C1 segment of cervical spinal cord (tissue), 14 donors: ENCODE measurements at regions not wholly inside any gene's neighbourhood (a gene's known extent, or its start where the extent isn't known, plus 50 kb on each side); places are given as distances from the start of the nearest gene placed in this dataset.
A peak's percentile ranks its signal among the peaks of the same experiment; 100 is the strongest.

Source experiments
- DNase-seq, 14 donors: peaks; one replicate each; lab custom pipeline; 2025; lab: John Stamatoyannopoulos, UW

DNA sequence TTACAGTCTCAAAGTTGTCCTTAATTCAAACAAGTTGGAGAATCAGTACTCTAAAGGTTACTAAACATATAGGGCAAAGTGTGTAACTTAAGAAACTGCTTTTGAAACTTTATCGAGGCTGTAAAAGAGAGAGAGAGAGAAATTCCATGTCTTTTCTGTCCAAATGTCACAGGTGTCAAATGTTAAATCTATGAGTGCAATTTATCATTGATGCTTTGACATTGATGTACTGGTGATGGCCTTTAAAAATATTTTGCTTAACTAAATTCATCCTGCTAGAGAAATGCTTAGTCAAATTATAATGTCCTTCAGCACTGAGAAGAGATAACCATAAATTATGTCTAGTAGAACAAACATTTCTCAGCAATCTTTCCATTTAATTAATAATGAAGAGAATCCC is 1602.1 kb upstream of the TMEFF2 start:
- no peak for DNase-seq

DNA sequence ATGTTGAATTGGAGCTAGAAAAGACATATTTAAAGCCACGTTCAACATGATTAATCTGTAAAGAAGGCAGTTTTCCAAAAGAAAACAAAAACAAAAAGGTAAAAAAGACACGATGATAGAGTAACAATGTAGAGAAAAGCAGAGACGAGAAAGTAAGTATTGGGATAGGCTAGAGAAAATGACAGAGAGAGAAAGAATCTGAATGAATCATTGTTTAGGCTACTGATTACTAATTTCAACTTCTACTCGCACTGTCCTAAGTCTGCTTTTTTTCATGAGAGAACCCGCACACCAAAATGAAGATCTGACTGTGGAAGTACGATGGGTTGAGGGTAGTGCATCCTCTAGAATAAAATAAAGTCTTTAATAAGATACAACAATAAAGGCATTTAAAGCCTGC is 1599.2 kb upstream of the TMEFF2 start:
- no peak for DNase-seq

DNA sequence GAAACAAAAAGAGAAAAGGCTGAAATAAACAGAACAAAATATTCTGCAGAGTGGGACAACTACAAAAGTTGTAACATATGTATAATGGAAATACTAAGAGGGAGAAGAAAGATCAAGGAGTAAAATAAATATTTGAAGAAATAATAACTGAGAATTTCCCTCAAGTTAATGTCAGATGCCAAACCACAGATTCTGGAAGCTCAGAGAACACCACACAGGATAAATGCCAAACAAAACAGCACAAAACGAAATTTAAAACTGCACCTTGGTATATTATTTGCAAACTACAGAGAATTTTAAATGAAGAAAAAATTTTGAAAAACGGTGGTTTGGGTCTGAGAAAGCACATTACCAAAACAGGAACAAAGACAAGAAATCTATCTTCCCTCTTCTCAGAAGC is 1588.9 kb upstream of the TMEFF2 start:
- no peak for DNase-seq

DNA sequence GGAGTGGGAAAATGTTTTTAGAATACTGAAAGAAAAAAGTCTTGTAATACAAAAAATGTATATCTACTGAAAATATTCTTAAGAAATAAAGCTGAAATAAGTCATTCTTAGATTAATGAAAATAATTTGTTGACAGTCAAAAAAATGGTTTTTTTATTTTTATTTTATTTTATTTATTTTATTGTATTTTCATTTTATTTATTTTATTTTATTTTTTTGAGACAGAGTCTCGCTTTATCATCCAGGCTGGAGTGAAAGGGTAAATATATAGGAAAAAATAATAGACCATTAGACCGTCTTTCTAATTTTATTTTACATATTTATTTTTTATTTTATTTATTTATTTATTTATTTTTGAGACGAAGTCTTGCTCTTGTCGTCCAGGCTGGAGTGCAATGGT is 1583.6 kb upstream of the TMEFF2 start:
- DNase-seq, result no peak

DNA sequence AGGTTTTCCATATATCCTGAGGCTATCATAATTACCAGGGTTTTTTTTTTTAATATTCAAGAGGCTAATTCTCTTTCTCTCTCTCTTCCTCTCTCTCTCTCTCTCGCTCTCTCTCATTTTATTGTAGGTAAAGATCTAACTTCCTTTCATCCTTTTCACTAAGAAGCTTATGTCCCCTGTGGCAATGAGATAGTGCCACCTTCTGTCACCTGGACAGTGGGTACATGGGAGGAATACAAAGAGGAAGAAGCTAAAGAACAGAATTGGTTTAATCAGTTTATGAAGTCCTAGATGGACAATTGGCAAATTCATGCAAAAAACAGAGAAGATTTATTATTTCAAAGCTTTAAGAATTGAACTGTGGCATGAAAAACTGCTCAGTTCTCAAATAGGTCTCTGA is 1582.3 kb upstream of the TMEFF2 start:
- no peak for DNase-seq

- DNase-seq, result no peak
Measured at GRCh38 chr2:193774166-193774565, 1579.4 kb upstream of the TMEFF2 start.

DNA sequence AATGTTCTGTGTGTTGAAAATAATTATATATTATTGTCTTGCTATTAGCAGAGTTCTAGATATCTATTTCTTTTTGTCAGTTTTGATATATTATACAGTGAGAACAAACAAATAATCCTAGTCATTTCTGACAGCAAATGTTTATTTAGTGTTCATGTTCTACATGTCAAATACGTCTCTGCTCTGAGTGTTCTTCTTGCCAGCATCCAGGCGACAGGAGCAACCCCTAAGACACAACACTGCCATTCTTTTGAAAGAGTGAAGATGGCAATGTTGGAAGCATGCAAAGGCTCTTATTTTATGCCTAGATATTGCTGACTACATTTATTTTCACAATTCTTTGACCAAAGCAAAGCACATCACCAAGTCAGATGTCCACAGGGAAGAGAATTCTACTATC is 1556.6 kb upstream of the TMEFF2 start:
- no peak for DNase-seq

DNA sequence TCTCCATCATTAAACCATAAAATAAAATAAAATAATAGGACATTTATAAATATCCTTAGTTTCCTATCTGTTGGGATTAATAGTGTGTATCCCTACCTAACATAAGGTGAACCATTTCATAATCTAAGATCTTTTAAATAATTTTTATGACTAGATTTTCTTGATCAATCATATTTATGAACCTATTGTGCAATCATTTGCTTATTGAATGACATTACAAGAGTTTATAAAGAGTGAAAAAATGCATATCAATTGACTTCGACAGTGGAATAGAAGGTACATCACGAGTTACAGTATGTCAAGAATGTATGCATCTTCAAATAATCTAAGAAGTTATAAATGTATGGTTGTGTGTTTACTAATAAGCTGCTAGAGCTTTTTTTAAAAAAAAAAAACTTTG is 1554.8 kb upstream of the TMEFF2 start:
- no peak for DNase-seq

GRCh38 chr2:193743089-193743488 is 1548.4 kb upstream of the TMEFF2 start:
- no peak for DNase-seq

DNA sequence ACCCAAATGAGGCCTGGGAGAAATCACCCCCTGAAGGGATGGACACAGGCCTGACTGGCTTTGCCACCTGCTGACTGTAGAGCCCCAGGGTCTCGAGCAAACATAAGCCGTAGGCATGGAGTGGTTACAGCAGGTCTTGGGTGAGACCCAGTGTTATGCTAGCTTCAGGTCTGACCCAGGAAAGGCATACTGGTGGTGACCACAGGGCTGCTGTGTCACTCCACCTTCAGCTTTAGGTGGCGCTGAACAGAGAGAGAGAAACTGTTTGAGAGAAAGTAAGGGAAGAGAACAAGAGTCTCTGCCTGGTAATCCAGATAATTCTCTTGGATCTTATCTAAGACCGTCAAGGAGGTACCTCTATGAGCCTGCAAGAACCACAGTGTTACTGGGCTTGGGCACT is 1544.2 kb upstream of the TMEFF2 start:
- no peak for DNase-seq

DNA sequence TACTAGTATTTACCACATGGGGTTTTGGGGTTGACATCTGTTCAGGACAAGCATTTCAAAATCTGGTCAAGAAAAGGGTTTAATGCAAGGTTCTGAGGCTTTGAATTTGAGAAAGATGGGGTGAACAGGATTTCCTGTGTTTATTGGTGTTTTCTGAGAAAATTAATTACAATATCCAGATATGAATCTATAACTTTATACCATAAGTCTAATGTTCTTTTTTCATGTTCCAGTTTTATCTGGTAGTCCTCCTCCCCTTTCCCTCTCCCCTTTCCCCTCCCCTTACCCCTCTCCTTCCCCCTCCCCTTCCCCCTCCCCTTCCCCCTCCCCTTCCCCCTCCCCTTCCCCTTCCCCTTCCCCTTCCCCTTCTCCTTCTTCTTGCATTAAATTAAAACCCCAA is 1518.2 kb upstream of the TMEFF2 start:
- DNase-seq, result no peak

DNA sequence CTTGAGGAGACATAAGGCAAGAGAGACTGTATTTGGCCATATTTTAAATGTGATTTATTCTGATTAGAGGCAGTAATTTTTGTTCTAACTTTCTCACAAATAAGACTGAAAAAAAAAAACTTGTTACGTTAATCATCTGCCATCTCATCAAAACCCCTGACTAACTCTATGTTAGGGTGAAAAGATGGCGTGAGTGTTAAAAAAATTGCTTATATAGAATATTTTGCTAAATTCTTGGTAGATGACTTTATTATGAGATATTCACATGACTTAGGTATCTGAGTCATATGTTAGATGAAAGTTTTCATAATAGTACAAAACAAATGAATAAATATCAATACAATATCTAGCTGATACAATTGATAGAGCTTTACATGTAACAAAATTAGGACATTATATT is 1508.7 kb upstream of the TMEFF2 start:
- DNase-seq, result no peak

- no peak for DNase-seq
Measured at GRCh38 chr2:193701484-193701883, 1506.8 kb upstream of the TMEFF2 start.

DNA sequence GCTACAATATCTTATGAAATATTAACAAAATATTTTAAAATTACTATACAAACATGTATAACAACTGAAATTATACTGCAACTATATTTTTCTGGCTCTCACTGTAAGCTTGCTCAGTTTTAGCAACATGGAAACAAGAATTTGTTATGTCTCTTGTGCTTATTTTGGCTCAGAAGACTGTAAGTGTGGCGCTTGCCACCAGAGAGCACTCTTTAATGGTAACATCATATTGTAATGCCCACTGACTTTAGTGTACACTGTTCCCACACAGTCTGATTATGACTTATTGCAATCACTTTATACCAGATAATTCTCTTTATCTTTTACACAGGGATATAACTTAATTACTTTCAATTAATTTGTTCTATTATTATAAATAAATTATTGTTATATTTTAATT is 1500.6 kb upstream of the TMEFF2 start:
- peak in 2 of 14 donors; percentile 1 to 3 for DNase-seq

- no peak for DNase-seq
Measured at GRCh38 chr2:193693758-193694157, 1499.0 kb upstream of the TMEFF2 start.

DNA sequence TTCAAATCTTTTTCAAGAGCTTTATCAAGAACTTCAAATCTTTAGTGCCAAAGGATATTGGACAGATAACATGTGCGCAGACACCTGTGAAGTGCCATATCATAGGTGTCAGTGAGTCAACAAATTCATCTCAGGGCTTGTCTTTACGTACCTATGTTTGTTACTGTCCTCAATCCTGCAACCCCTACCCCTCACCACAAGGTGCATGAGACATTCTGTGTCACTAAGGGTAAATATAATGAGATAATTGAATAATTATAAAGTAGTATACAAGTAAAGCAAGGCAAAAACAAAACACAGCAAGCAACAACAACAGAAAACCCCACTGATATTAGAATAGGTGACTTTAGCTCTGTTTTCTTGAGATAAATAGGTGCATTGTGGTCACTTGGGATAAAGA is 1495.8 kb upstream of the TMEFF2 start:
- no peak for DNase-seq

DNA sequence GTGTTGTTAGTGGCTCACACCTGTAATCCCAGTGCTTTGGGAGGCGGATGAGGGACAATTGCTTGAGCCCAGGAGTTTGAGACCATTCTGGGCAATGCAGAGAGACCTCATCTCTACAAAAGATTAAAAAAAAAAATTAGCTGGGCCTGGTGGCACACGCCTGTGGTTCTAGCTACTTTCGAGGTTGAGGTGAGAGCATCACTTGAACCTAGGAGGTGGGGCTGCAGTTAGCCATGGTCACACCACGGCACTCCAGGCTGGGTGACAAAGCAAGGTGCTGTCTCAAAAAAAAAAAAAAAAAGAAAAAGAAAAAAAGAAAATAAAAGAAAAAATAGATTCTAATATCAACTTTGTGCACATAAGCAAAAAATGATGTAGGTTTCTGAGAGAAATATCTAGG is 1492.5 kb upstream of the TMEFF2 start:
- no peak for DNase-seq

DNA sequence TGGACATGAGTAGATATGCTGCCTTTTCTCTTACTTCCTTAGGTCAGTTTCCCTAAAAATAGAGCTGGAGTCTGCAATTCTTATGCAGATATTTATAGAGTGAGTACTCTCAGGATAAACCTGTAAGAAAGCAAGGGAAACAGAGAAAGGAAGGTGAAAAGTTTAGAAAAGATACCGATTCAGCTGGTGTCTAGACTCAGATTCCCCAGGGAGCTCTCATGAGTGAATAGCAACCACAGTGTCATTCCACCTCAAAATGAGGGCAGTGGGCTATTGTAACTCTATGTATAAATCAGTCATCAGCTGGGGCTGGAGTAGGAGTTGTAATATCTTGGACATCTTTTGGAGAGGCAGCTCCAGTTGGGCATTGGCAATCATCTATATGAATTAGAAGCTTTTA is 1485.1 kb upstream of the TMEFF2 start:
- no peak for DNase-seq

- DNase-seq, result no peak
Measured at GRCh38 chr2:193670478-193670877, 1475.7 kb upstream of the TMEFF2 start.

GRCh38 chr2:193668557-193669323 is 1474.0 kb upstream of the TMEFF2 start:
- no peak for DNase-seq

GRCh38 chr2:193627927-193628272 is 1433.2 kb upstream of the TMEFF2 start:
- DNase-seq, result no peak

GRCh38 chr2:193627187-193627926 is 1432.6 kb upstream of the TMEFF2 start:
- no peak for DNase-seq

DNA sequence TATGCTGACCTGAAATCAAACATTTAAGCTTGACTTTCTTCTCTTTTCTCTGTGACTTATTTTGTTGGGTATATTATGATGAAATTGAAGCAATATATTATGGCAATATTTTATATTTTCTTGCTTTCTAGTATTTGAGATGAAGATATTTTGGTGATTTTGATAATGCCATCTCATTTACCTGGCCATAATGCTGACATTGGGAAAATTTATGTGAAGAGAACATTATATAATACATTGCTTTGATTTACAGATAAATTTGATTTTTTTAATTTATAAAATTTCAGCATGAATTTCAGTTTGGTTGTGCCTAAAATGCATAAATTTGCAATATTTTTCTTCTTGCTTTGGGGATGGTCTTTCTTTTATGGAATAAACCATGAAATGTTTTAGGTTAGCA is 1413.7 kb upstream of the TMEFF2 start:
- no peak for DNase-seq

DNA sequence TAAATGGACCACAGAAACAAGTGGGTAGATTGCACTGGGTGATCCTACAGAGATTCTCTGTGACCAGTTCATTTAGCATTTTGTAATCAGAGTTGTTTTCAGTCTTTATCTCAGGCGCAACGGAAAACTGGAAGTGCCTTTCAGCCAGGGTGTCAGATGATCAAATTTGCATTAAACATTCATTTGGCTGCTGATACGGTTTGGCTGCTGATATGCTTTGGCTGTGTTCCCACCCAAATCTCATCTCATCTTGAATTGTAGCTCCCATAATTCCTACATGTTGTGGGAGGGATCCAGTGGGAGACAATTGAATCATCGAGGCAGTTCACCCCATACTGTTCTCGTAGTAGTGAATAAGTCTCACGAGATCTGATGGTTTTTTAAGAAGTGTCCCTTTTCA is 1396.1 kb upstream of the TMEFF2 start:
- DNase-seq, result no peak
